VCaP (cell line): ENCODE measurements at regions not wholly inside any gene's neighbourhood (a gene's known extent, or its start where the extent isn't known, plus 50 kb on each side); places are given as distances from the start of the nearest gene placed in this dataset.
A peak's percentile ranks its signal among the peaks of the same experiment; 100 is the strongest.

Experiments
- H3K27ac ChIP-seq: fragments of 450-650 bp; 2 replicates; pipeline ENCODE4 v1.5.1; 2017
- CTCF ChIP-seq: fragments of 450-650 bp; conservative IDR thresholded peaks from 2 replicates; pipeline ENCODE4 v1.5.1; 2017; ENCODE audit warnings: mild to moderate bottlenecking, moderate library complexity

DNA sequence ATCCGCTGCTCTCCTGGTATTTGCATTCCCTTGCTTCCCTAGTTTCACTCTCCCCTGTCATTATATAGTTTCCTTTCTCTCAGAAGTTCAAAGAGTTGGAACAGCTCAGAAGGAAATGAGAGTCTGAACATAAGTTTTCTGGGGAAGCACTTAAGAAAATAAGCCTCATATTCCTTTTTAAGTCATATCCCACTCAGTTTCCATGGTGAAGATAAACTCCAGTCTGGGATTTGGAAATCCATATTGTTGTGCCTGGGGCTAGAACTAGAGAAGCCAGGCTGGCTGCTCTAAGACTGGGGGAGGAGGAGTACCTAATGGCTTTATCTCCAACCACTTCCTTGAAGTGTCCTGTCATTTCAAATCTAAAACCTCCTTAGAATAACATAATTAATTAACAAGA is 134.2 kb upstream of the ALCAM start:
- no peak overlapping the region for H3K27ac ChIP-seq
- TF ChIP-seq CTCF: no peak

DNA sequence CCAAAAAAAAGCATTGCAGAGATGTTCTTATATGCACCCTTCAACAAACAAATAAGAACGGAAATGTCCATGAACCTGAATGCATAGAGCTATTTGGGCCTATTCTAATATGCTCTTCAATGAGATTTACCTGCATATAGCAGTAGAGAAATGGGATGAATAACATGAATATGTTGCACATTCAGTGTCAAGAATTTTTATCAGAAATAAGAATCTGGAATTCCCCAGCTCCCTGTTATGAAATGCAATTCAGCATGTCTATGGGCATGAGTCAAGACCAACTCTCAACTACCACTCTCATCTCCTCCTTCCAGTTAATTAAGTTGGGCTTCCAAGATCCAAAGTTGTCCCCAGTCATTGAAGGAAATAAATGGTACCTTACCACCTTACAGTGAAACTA is 133.7 kb upstream of the ALCAM start:
- no peak for TF ChIP-seq CTCF

DNA sequence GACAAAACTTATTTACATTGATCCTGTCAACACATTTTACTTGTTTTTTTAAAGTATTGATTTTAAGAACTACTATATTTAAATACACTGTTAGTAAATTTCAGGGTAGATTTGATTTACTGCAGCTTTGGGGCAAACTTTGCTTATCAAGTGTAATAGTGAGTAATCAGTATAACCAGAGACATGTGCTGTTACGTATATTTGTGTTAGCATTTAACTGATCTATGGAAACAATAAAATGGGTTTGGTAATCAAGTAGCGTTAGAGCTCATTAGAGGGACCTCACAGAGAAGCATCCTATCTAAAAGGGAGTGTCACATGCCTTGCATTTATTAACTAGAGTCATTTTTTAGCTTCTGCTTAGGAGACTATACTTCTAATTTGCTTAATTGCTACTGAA is 131.5 kb upstream of the ALCAM start:
- no peak for TF ChIP-seq CTCF
- no peak overlapping the region for H3K27ac ChIP-seq

More for the DNA sequence above, 133.7 kb upstream of the ALCAM start:
- no peak overlapping the region for H3K27ac ChIP-seq

DNA sequence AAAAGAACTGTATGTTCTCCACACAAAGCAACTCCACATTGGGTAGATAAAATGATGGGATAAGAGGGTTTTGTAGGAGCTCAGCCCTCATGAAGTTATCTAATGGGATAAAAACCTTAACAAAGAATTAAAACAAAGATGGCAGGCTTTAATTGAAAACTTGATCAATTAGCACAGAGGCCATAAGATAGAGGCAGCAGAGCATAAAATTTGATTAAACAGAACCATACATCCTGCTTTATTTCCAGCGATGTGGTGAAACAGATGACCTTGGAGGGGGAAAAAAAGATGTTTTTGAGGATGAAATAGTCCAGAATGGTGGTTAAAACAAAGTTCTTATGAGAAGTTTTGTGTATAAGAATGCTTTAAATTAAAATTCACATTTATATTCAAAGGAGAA is 130.9 kb upstream of the ALCAM start:
- no peak for TF ChIP-seq CTCF
- no peak overlapping the region for H3K27ac ChIP-seq

DNA sequence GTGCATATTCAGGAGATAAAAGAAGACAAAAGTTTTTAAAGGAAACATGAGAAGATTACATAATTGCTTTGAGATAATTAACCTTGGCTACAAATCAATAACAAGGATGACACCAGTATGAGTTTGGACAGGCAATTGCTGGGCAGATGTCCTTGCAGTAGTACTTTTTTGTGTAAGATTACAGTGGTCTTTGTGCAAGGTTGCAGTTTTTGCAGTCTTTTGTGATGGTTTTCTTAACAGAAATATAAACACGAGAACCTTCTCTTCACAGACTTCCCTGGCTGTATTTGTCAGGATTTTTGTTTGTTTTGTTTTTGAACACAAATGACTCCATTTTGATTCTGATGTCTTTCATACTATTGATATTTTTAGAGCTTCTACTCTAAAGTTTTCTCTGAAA is 128.3 kb upstream of the ALCAM start:
- H3K27ac ChIP-seq: no peak overlapping the region

GRCh38 chr3:105243076-105243475 is 123.6 kb upstream of the ALCAM start:
- TF ChIP-seq CTCF: no peak
- H3K27ac ChIP-seq: no peak overlapping the region

More for the DNA sequence above, 128.3 kb upstream of the ALCAM start:
- TF ChIP-seq CTCF: no peak

- no peak for TF ChIP-seq CTCF
- H3K27ac ChIP-seq: no peak overlapping the region
Measured at GRCh38 chr3:105246536-105246935, 120.2 kb upstream of the ALCAM start.

GRCh38 chr3:105253225-105253624 is 113.5 kb upstream of the ALCAM start:
- H3K27ac ChIP-seq: peak overlapping the region; percentile 47
- no peak for TF ChIP-seq CTCF
